ENCODE measurements at regions not wholly inside any gene's neighbourhood (a gene's known extent, or its start where the extent isn't known, plus 50 kb on each side); places are given as distances from the start of the nearest gene placed in this dataset.

DNA sequence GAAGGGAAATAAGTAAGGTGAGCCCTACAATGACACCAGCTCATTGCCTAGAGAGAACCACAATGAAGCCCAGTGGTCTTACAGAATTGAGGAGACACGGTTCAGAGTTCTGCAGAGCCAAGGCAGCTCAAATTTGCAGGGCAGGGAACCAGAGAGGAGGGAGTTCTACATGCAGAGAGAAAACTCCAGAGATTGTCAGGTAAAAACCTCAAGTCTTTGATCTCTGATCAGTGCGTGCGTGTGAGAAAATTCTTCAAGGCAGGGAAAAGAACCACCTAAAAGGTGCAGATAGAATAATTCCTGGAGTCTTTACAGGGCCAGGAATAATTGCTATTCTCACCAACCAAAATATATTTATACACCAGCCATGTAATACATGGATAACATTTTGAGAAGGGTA lies 88.0 kb upstream of the SNRK start:
- TF ChIP-seq POLR2AphosphoS5 (IDR thresholded peaks at IDR 0.05; ENCODE audit: low read depth, low read length) (no peak), POLR2A (IDR thresholded peaks at IDR 0.05; ENCODE audit: low read depth, low read length) (no peak), TAF1 (IDR thresholded peaks at IDR 0.05; ENCODE audit: low read depth, low read length) (no peak), SPI1 (IDR thresholded peaks at IDR 0.05; ENCODE audit: low read depth, low read length) (no peak)
